ENCODE measurements at regions not wholly inside any gene's neighbourhood (a gene's known extent, or its start where the extent isn't known, plus 50 kb on each side); places are given as distances from the start of the nearest gene placed in this dataset.
A peak's percentile ranks its signal among the peaks of the same experiment; 100 is the strongest.

- TF ChIP-seq CTCF (IDR thresholded peaks at IDR 0.05; ENCODE audit: unreplicated experiment in 3 of 3): no peak
- Mint-ChIP-seq H3K27me3 (ENCODE audit: low read depth) (peaks cover 4% of the 10 kb centered on the region), H3K27ac (no peak overlapping the region), H3K9me3 (no peaks in the 10 kb centered on the region), H3K4me1 (peaks cover 9% of the 10 kb centered on the region), H3K4me3 (no peak overlapping the region), H3K36me3 (ENCODE audit: low read depth) (no peaks in the 10 kb centered on the region)
Measured at GRCh38 chr20:12902992-12903391, 105.8 kb upstream of the SPTLC3 start.

- H3K27me3 Mint-ChIP-seq (ENCODE audit: low read depth): no peaks in the 10 kb centered on the region
- no peak for TF ChIP-seq CTCF (IDR thresholded peaks at IDR 0.05; ENCODE audit: unreplicated experiment in 3 of 3)
- peak overlapping the region in 1 of 3 experiments; percentile 81 for H3K27ac Mint-ChIP-seq
- H3K36me3 Mint-ChIP-seq (ENCODE audit: low read depth): no peaks in the 10 kb centered on the region
- no peaks in the 10 kb centered on the region for H3K9me3 Mint-ChIP-seq
- peaks cover 9% of the 10 kb centered on the region for H3K4me1 Mint-ChIP-seq
- no peak overlapping the region for H3K4me3 Mint-ChIP-seq
Measured at GRCh38 chr20:12906361-12906760, 102.4 kb upstream of the SPTLC3 start.

- Mint-ChIP-seq H3K27ac (no peak overlapping the region), H3K4me3 (no peak overlapping the region), H3K9me3 (no peaks in the 10 kb centered on the region), H3K36me3 (ENCODE audit: low read depth) (no peaks in the 10 kb centered on the region), H3K27me3 (ENCODE audit: low read depth) (no peaks in the 10 kb centered on the region), H3K4me1 (peaks cover 2% of the 10 kb centered on the region)
- no peak for TF ChIP-seq CTCF (IDR thresholded peaks at IDR 0.05; ENCODE audit: unreplicated experiment in 3 of 3)
Measured at GRCh38 chr20:12911372-12911771, 97.4 kb upstream of the SPTLC3 start.

- no peaks in the 10 kb centered on the region for H3K4me1 Mint-ChIP-seq
Measured at GRCh38 chr20:12913781-12914443, 94.9 kb upstream of the SPTLC3 start.

GRCh38 chr20:12914804-12915203 lies 94.0 kb upstream of the SPTLC3 start:
- no peaks in the 10 kb centered on the region for H3K27me3 Mint-ChIP-seq (ENCODE audit: low read depth)
- no peaks in the 10 kb centered on the region for H3K36me3 Mint-ChIP-seq (ENCODE audit: low read depth)
- no peak overlapping the region for H3K27ac Mint-ChIP-seq
- no peaks in the 10 kb centered on the region for H3K9me3 Mint-ChIP-seq
- H3K4me1 Mint-ChIP-seq: no peaks in the 10 kb centered on the region
- H3K4me3 Mint-ChIP-seq: no peak overlapping the region
- no peak for TF ChIP-seq CTCF (IDR thresholded peaks at IDR 0.05; ENCODE audit: unreplicated experiment in 3 of 3)

More at GRCh38 chr20:12913781-12914443, 94.9 kb upstream of the SPTLC3 start:
- no peak overlapping the region for H3K4me3 Mint-ChIP-seq
- peak overlapping the region in 1 of 3 experiments; percentile 11 for H3K27ac Mint-ChIP-seq
- no peaks in the 10 kb centered on the region for H3K9me3 Mint-ChIP-seq
- no peak for TF ChIP-seq CTCF (IDR thresholded peaks at IDR 0.05; ENCODE audit: unreplicated experiment in 3 of 3)
- no peaks in the 10 kb centered on the region for H3K27me3 Mint-ChIP-seq (ENCODE audit: low read depth)
- no peaks in the 10 kb centered on the region for H3K36me3 Mint-ChIP-seq (ENCODE audit: low read depth)

GRCh38 chr20:12916699-12917098 lies 92.1 kb upstream of the SPTLC3 start:
- Mint-ChIP-seq H3K27me3 (ENCODE audit: low read depth) (no peaks in the 10 kb centered on the region), H3K4me3 (no peak overlapping the region), H3K27ac (peak overlapping the region in 1 of 3 experiments; percentile 71), H3K9me3 (no peaks in the 10 kb centered on the region), H3K4me1 (no peaks in the 10 kb centered on the region), H3K36me3 (ENCODE audit: low read depth) (no peaks in the 10 kb centered on the region)
- TF ChIP-seq CTCF (IDR thresholded peaks at IDR 0.05; ENCODE audit: unreplicated experiment in 3 of 3): no peak

All from nephron (organoid).